GM21786 (cell line): ENCODE measurements at regions not wholly inside any gene's neighbourhood (a gene's known extent, or its start where the extent isn't known, plus 50 kb on each side); places are given as distances from the start of the nearest gene placed in this dataset.

ENCODE experiments used
- ATAC-seq: cut with Tn5 transposase; IDR thresholded peaks from one replicate; pipeline ENCODE4 v1.9.1; 2021; ENCODE audit not compliant: unreplicated experiment

DNA sequence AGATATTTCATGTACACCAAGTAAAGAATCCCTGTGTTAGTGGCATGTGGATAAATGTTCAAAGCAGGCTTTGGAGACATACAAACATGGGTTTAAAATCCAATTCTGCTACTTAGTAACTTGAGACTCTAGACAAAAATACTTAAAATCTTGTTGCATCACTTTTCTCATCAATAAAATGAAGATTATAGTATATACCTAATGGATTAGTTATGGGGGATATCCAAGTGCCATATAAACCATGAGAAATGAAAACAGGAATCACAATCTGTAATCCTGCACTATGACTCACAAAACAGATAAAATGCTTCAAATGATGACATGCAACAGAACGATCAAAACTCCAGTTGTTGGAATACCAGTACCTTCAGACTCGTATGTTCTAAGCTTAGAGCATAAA, 496.0 kb upstream of the RGMA start:
- ATAC-seq = no peak

DNA sequence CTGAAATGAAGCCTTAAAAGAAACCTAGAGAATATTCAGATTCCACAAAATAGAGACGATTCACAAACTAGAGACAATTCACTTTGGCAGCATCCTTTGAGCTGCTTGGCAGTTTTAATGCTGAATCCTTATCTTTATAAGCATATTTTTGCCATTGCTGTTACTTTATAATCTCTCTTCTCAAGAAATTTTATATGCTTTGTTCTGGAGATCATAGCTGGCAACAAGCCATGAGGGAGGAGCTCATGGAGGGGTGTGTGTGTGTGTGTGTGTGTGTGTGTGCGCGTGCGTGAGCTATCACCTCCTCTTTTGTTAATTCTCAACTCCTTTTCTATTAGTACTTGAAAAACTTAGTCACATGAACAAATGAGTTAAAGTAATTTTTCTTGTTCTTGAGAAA, 495.0 kb upstream of the RGMA start:
- no peak for ATAC-seq

DNA sequence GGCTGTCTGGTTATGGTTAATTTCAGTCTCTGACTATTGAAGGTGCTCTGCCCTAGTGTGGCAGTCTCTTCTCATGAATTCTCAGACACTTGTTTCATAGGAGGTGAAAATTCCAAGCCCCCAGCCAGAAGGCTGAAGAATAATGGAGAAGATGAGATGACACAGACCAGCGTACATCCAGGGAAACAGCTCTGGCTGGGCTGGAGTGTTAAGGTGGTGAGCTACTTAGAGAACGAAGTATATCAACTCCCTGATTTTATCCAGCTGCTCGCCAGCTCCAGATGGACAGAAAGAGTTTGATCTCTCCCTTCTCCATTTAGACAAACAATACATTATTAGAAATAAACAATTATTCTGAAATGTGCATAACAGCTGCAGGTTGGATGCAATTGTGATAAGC, 494.5 kb upstream of the RGMA start:
- no peak for ATAC-seq

DNA sequence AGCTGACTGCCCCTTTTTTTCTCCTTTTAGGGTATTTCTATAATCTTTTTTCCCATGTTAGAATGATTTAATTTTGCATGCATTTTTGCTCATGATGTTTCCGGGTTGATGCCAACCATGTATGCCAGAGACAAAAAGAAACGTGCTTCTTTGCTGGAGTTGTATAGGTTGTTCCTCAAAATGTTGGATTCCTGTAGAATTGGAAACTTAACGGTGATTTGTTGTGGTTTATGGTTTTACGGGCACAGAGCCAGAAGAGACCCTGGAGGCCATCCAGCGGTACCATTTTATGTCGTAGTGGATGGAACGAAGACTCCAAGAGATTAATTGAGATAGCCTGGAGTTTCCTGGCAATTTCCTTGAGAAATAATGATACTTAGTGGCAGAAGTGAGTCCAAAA, 481.5 kb upstream of the RGMA start:
- no peak for ATAC-seq

DNA sequence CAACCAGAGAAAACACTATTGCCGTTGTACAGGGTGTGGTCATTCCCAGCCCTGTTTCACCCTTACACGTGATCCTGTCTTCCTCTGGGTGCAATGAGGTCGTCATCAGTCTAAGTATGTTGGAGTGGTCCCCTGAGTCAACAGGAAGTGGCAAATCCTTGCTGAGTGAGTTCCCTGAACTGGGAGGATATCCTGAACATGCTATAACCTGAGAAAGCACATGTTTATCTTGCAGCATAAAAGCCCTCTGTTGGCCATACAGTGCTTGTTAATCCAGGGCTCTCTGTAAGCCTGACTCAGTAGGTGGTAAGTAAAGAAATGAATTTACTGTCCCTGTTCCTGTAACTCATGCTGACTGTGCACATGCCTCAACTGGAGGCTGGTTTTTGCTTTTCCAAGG, 477.8 kb upstream of the RGMA start:
- ATAC-seq = no peak

DNA sequence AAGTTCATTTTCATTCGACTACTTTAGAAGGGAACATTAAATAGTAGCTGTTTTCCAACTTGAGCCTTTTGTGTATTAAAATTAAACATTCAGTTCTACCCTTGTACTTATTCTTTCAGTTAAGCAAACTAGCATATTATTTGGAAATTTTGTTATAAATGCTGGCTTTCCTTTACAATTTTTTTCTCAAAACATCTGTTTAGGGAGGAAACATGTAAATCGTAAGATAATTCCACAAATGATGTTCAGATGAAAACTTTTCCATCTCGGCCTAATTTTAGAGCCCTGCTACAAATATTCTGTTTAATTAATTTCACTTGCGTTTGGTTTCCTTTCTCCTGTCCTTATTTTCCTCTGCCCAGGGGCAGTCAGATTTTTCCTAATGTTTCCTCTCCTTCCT, 476.2 kb upstream of the RGMA start:
- ATAC-seq = no peak

DNA sequence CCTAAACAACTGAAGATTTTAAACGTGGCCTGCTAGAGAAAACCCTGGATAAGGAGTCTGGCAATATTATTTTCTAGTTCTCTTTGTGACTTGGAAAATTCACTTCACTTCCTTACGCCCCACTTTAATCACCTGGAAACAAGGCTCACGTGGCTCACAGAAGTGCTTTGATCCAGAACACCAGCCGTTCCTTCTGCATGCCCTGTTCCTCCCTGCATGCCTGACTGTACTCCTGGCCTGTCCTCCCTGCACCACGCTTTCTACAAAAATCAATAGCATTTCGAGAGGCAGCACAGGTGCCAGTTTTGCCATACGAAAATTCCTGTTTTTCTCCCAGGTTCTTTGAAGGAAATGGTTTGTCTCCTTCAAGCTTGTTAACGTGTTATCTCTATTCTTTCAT, 474.2 kb upstream of the RGMA start:
- ATAC-seq = no peak

DNA sequence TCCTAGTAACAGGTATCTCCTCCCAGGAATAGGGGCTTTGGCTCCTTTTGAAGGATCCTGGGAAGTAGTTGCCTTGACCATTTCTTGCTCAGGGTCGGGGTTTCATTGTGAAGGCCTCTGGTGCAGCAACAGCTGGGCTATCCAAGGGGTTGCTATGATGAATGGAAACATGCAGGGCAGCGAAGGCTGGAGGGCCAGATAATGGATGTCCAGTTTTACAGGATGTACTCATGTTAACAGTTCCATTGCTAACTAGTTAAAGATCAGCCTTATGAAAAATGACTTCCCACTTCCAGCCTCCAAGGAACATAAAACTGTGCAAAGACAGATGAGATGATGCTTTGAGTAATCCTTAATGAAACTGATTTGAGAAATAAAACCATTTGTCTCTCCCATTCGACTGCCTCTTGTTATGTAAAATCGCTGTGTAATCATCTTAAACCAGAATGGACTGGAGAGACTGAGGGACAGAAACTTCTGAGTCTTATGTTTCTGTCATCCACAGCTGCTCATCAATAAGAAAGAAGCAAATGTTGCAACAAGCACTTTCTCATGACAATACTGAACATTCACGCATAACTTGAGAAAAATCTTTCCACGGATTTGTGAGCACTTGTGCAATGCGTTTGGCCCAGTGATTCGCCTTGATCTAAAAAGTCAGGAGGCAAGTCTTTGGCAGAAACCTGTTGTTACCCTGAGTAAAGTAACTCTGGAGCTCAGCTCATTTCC, 473.5 kb upstream of the RGMA start:
- ATAC-seq = no peak

DNA sequence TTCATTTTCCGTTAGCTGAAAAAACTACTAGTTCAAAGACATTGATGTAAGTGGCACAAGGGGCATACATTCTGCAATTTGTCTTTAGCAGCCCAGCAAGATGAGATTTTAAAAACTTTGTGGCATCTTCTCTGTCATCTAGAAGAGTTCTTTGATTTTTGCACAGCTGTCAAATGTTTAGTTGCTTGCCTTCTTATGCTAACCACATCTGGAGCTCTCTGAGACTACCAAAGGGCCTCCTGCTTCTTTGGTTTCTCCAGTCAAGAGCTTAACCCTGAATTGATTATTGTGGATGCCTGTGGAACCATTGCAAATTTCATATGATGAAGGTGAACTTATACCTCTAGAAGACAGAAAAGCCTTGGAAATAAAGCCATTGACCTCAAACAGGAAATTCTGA, 468.7 kb upstream of the RGMA start:
- no peak for ATAC-seq

DNA sequence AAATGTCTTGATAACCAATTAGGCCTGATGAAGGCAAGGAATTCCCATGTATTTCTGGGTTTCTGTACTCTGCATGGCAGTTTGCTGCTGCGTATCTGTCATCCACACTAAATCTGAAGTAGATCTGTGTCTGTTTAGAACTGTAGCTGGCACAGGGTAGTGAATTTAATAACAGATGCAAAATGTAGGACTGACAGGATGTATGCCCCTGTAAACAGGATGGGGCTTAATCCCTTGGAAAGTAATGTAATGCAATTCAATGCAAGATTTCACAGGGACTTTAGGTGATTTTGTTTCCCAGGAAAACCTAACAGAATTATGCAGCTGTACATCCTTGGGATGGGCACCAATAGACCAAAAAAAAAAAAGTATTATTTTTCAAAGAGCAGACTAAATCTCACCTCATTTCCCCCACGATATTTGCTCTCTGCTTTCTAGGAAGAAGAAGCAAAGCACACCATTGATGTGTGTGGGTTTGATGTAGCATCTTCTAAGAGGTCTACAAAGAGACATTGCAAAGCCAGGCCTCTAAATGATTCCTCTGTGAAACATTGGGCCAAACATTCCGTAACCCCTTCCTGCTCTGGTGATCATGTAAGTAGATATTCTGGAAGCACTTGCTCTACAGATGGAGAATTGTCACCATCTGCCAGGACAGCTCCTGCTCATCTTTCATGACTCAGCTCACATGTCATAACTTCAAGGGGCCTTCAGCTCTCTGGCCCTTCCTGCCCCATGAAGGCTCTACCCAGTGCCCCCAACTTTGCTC, 464.3 kb upstream of the RGMA start:
- no peak for ATAC-seq

DNA sequence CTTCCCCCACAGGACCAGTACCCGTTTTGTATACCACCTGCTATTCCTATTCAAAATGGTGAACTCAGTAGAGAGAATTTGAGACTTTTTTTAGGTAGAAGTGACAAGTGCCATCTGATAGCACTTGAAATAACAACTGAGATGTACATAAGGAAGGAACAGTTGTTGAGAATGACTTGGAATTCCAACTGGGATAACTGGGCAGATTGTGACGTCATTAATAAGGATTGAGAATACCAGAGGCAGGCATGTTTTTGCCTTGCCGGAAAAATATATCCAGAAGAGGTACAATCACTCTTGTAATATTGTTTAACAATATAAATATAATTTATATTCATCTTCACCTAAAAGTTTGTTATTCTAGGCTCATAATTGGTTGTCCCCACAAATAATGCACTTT, 454.1 kb upstream of the RGMA start:
- no peak for ATAC-seq

DNA sequence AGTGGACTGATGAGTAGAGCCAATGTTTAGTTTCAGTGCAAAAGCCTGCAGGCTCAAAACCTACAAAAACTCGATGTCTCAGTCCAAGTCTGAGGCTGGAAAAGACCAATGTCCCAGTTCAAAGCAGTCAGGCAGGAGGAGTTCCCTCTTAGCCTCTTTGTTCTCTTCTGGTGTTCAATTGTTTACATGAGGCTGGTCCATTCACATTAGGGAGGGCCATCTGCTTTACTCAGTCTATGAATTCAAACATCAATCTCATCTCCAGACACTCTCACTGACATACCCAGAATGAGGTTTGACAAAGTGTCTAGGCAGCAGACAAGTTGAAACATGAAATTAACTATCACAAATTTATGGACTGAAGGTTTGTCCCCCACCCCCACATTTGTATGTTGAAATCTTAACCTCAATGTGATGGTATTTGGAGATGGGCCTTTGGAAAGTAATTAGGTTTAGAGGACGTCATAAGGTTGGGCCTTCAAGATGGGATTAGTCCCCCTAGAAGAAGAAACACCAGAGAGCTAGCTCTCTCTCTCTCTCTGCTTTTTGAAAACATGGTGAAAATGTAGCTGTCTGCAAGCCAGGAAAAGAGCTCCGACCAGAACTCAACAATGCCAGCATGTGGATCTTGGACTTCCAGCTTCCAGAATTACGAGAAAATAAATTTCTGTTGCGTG, 438.5 kb upstream of the RGMA start:
- no peak for ATAC-seq

DNA sequence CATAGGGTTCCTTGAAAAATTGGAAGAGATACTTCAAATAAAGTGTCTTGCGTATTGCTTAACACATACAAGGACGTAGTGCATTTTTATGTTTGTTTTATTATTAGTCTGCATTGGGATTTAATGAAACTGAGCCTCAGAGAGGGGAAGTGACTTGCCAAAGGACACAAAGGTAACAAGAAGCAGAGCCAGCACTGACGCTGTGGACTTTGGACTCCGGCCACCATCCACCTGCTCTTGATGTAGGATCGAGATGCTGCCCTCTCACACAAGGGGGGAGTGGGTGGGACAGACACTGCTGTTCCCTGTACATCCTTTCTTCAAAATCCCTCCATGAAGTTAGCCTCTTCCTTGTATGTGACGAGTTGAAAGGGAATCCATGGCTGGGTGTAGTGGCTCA, 435.4 kb upstream of the RGMA start:
- no peak for ATAC-seq

DNA sequence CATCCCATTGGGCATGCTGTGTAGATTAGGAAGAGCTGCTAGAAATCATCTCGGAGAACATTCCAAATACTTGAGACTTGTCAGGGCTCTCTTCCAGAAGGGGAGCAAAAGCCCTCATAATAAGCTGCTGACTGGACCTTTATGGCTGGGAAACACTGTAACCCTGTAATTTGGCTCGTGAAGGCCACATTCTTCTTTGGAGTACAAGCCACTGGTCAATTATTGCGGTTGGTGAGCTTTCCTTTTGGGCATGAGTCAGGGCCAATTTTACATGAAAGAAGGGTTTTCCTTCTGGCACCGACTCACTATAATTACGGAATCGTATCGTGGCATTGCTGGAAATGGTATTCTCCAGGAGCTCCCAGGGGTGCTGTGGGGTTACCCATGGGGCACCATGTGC, 434.5 kb upstream of the RGMA start:
- ATAC-seq = no peak

DNA sequence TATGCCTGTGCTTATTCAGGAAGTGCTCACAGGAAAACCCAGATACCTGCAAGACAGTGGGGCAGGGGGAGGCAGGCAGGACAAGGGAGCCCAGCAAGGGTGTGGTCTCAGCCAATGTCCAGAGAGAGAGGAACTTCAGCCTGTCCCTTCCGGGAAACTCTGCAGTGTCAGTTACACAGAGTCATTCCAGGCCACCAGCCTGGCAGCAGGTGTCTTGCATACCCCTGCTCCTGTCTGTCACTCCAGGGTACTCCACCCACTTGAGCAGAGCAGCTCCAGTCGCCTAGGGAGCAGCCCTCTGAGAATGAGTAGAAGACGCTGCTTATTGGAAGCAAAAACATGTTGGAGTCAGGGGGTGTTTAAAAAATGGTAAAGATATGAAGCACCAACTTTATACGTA, 431.2 kb upstream of the RGMA start:
- no peak for ATAC-seq

DNA sequence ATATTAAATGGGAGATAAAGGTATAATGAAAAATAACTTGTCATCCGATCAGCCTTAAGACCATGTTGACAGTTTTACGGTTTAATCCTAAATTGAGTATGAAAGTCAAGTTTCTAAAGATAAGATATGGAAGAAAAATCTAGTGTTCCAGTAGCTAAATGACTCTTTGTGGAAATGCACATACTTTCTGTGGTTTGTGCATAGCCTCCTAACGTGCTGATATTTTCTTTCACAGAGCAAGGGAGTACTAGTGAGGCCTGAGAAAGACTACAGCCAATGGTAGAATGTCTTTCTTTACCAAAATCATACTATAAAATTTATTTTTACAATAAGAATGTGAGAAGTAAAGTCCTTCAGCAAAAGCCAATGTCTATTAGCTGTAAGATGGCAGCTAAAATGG, 430.6 kb upstream of the RGMA start:
- no peak for ATAC-seq

DNA sequence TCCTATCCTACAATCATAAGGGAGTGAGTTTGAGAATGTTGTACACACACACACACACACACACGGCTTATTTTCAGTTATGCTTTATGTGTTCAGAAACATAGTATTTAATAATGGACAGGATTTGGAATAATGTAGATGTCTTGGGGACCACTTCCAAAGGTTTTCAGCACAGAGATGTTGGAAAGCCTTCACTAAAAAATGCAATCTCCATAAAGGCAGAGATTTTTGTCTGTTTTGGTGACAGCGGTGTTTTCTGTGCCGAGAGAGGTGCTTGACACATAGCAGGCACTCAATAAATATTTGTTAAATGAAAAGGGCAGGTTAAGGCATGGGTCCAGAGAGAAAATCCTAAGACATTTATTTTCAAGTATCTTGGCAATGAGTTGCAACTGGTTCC, 428.2 kb upstream of the RGMA start:
- no peak for ATAC-seq

DNA sequence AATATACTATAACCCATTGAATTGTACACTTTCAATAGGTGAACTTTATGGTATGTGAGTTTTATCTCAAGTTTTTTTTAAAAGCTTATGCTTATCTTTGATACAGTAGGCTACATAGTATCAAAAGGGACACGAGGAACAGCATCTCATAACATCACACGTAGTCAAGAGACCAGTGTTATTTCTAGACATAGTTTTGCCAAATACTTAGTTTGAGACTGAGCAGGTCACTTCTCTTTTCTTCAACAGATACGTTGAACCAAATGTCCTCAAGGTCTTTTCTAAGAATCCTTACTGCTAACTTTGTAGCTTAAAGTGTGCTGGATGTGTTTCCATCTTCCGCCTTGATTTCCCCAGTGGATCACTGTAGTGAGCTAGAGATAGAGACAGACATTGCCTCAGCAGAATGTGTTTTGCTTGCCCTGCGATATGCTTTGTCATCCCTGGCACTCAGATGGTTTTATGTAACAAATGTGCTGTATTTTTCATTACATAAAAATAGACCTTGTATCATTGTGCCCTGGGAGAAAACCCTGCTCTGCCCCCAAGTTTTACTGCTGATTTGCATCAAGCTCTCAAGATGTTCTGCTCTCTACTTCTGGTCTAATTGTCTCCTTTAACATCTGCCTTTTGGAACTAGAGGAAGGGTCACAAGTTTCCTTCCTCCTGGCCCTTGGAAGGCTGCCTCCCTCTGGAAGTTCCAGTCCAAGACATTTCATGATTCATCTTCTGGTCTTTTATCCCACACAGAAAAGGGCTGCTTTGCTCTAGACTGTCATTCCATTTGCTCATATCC, 426.4 kb upstream of the RGMA start:
- no peak for ATAC-seq

DNA sequence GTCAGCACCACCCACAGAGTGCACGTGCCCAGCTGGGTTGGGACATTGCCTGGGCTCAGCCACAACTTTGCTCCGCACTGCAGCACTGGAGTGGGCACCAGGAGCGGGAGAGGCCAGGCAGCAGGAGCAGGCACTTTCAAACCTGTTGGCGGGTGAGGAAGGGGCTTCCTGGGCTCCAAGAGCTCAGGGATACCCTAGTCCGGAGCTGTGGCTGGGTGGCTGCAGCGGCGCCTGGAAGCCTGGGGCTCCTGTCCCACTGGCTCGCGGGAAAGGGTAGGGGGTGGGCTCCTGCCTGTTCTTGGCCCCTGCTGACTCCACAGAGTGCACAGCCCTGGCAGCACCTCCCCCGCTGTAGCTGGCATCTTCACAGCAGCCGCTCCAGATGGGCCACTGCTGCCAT, 417.6 kb upstream of the RGMA start:
- ATAC-seq = no peak

DNA sequence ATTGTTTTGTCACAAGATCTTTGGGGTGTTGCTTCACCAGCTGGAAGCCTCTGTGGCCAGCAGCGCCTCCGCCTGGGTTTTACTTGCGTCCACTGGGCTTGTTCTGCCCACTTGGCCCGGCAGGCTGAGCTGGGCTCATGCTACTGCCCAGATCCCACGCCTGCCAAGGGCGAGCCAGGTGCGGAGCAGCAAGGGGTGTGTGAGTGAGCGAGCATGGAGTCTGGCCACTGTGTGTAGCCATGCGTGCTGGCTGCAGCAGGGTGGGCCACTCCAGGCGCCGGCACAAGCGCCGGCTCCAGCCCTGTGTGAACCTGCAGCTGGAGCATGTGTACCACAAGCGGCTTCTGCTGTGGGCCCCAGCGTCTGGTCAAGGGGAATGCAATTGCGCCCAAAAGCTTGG, 416.5 kb upstream of the RGMA start:
- no peak for ATAC-seq

DNA sequence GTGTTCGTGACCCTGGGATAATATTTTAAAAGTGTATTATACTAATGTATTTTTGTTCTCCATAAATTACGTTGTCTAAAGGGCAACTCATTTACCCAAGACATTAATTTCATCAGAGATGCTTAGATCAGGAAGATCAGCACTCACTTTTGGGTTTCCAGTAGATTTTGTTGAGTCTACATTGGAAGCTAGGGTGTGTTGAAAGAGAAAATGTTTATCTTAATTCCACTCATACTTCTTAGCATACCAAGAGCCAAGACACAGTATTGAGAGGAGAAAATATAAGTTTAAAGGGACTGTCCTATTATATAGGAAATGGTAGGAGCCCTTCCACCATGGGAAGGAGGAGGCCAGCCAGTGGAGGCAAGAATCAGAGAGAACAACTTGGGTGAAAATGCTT, 412.9 kb upstream of the RGMA start:
- no peak for ATAC-seq

DNA sequence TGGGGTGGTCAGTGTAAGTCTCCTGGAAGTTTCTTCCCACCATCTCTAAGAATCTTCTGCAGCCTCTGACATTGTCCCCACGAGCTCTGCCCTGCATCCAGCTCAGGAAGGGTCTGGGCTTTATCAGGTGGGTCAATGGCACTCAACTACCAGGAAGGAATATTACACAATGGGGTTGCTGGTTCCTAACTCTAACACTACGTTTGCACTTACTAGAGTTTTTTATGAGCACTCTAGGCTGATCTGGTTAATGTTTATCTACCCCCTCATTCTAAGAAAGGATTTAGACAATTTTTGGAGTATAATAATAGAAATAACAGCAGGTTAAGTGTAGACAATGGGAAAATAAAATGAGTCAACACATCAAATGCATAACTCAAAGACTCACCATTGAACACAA, 411.1 kb upstream of the RGMA start:
- ATAC-seq = no peak
